NCI-H1436 (cell line): ENCODE measurements at regions not wholly inside any gene's neighbourhood (a gene's known extent, or its start where the extent isn't known, plus 50 kb on each side); places are given as distances from the start of the nearest gene placed in this dataset.

Source experiments
- DNase-seq: peaks from one replicate; lab custom pipeline; 2025; lab: John Stamatoyannopoulos, UW

DNA sequence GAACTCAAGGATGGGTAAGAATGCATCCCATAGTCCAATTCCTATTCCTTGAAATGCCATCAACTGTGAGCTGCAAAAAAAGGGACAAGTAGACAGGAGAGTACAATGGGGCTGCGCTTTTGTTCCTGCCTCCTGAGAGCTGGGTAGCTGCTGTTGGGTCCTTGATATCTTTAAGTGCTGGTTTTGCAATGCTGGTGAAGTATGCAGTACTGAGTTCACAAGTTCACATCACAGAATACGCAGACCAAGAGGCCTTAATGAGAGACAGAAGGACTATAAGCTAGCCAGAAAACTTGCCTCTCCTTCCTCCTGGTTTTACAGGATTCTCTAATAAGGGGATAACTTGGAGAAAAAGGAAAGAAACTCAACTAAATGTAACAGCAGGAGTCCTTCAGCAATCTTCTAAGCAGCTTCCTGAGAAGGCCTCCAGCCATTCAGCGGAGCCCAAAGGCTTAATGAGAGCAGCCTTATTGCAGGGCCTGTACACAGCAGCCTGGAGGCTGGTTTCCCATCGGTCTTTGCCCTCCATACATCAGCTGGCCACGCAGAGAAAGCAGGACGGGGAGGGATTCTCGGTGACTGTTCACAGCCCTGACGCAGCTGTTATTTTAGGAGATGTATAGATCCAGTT is 293.1 kb downstream of the CDCA7 start:
- no peak for DNase-seq

DNA sequence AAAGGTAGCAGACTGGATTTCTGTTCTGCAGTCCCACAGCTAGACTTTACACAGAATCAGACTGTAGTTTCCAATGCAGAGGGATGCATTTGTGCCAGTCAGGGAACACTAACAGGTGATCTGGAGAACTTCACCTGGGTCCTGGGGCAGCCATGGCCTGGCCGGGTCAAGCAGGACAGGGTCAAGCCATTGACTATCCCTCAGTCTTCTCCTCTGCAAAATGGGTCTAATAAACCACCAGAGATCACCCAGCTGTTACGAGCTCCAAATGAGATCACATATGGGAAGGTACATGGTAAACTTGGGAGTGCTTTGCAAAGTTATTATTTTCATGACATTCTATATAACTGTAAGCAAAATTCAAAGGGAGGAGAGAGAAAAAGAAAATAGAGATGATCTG is 294.1 kb downstream of the CDCA7 start:
- no peak for DNase-seq

GRCh38 chr2:173649527-173650219 is 295.0 kb downstream of the CDCA7 start:
- DNase-seq: no peak

GRCh38 chr2:173651891-173652290 is 297.2 kb downstream of the CDCA7 start:
- DNase-seq: no peak

DNA sequence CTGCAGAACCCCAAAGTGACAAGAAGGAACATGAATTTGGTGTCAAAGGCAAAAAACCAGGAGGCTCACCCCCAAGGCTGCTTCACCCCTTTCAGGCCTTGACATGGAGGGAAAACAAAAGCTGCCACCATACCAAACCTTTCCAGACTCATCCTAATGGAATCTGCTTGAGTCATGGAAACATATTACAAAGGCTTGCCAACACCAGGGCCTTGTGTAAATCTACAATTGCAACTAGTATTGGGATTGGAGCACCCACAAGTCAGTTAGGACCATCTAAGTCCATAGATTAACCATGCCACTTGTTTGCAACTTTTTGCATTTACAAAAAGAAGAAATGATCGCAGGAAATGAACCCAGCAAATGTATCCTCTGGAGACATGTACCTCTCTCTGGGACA is 297.6 kb downstream of the CDCA7 start:
- no peak for DNase-seq

GRCh38 chr2:173652767-173653431 is 298.2 kb downstream of the CDCA7 start:
- DNase-seq: no peak

DNA sequence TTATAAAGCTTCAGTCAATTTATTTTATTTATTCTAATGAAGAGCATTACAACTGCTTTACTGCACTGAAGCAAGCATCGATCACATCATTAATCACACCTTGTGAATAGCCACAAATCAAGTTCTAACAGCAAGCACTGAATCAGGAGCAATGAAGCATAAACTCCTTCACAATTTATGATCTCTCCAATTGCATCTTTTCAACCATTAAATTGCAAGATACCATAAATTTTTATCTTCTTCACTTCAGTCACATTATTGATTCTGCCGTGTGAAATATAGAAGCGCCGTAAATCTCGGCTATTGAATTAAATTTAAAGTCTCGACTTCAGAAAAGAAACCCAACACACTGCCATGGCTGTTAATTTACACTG is 298.7 kb downstream of the CDCA7 start:
- DNase-seq: no peak

DNA sequence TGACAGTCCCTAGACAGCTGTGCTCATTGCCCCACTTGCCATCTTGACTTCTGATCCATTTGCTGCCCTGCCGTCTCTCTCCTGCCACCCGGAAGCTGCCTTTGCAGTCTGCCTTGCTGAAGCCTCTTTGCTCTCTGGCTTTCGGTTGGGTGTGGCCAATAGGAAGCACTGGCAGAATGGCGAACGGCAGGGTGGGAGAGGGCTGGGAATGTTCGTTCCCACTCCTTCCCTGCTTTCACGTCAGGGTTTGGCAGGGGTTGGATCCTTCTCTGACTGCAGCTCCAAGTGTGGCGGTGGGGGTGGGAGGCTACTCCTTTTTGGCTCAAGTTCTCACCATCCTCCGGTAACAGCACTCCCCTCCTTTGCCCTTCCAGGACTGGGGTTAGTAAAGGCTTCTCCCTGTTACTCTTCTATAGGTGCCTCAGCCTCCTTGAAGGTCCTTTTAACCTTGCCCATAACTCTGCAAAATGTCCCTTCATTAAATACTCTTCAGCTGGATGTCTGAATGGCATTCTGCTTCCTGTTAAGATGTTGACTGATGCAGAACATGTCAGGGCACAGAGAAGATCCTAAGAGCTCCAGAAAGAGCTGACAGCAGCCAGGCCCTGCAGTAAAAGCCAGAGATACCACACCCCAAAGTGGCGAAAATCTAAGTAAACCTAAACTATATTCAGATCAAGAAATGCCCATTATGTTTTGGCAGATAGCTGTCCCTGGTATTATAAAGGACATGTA is 299.7 kb downstream of the CDCA7 start:
- DNase-seq: no peak

GRCh38 chr2:173654896-173655265 is 300.2 kb downstream of the CDCA7 start:
- DNase-seq: no peak

DNA sequence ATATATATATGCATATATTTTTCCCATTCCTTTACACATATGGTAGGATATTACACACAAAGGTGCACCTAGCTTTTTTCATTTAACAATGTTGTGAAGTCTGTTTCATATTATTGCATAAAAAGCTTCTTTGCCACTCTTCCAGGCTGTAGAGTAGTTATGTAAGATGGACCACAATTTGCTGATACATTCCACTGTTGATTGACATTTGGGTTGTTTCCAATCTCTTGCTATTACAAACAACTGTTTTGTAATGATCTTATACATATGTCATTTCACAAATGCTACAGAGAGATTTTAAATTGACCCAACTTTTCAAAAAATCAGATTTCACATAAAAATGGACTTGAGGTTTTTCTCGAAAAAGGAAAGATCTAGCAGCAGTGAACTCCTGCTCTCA is 301.4 kb downstream of the CDCA7 start:
- no peak for DNase-seq

DNA sequence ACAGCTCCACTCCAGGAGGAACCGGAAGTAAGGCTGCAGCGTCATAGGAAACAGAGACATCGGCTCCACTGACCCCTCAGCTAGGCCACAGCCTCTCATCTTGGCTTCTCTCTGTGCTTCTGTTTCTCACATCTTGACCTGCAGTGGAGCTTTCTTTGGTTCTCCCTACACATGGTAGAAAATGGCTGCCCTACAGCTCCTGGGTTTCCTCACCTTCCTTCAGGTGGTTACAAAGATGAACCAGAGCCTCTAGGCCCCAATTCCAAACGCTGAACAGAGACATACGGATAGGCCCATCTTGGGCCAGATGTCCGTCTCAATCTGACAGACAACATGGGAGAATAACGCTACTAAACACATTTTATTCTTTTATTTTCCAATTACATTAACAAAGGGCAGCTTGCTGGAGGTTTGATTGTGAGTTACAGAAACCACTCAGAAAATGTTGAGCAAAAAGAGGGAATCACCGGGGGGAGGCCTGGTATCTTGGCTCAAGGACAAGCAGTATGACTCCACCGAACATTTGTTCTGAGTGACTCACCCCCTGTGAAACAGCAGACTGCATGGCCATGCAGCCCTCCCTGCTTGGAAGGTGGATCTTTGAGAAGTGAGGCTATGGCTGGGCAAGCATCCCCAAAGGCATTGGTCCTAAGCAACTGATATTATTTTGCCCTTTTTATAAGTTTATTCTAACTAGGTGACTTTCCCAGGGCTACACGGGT is 303.5 kb downstream of the CDCA7 start:
- DNase-seq: no peak

DNA sequence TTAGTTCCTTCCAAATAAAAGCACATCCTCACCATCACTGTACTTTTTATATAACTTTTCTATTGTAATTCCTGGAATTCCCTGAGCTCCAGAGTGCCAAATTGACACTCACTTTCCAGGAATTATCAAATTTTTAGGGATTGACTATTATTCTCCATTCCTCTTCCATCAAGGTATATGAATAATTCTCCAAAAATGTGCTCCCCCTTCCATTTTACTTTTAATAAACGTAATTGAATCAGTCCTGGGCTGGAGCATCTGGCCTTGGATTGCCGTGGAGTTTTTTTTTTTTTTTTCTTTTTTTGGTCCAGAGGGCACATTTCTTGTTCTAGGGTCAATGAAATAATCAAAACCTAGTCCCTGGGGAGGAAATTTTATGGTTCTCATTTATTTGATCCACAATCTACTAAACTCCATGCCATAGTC is 304.3 kb downstream of the CDCA7 start:
- no peak for DNase-seq

DNA sequence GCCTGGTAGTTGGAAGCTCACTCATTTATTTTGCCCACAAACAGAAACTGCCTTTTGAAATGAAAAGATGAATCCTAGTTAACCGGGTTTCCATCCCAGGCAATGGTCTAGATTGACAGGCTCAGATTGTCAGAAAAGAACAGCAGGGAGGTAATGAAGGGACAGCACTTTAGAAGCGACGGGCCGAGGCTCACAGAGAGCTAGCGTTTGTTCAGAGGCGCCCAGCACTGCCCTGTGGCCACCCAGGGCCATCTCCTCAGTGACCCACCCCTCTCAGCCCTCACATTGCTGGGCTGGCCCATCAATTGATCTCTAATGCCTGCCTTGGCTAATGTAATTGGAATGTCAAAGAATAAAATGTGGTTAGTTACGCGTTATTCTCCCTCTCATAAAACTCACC is 304.8 kb downstream of the CDCA7 start:
- no peak for DNase-seq

DNA sequence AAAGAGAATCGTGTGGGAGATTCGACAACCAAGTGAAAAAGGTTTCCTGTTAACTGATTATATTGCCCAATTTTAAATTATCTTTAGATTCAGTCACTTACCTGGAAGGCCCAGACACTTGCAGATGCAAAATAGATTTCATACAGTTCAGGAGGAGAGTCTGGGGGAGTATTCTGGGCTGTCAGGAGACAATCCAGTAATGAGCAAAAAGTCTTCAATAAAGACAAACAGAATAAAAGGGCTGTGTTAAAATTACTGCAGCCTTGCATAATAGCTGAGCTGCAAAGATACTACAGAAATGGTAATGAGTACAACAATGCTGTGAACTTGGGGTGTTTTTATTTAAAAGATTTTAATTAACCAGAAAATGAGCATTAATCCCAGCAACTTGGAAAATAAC is 303.6 kb downstream of the SP3 start:
- no peak for DNase-seq

DNA sequence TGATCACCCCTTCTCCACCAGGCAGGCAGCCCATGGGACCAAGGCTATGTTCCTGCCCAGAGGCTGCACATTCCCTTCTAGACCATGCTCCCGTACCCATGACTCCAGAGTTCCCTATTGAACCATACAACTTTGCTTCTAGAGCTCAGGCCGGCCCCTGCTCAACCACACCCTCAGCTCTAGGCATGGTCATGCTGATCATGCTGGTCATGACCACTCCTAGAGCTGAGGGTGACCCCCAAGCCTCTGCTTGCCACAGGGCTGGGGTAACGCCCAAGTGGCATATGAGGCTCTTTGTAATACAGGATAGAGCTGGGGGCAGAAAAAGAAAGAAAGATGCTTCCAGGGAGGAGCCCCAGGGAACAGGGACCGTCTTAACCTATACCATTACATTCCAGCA is 301.8 kb downstream of the SP3 start:
- no peak for DNase-seq

- DNase-seq: no peak
Observed at GRCh38 chr2:173663835-173664512, 301.2 kb downstream of the SP3 start.

DNA sequence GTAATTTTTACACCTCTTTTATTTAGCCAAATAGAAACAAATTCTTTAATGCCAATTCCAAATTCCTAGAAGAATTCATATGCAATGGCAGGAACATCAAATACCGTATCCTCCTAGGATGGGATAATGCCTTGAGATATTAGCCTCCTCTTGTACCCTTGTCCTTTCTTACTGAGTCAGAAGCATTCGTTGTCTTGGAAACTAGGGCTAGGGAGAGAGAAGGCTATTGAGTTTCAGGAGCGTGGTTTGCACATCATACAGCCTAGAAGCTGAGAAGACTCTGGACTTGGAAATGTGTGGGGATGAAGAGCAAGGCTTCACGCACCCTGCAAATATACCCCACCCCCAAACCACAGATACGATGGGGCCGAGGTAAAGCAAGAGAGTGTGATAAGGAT is 300.7 kb downstream of the SP3 start:
- DNase-seq: no peak

DNA sequence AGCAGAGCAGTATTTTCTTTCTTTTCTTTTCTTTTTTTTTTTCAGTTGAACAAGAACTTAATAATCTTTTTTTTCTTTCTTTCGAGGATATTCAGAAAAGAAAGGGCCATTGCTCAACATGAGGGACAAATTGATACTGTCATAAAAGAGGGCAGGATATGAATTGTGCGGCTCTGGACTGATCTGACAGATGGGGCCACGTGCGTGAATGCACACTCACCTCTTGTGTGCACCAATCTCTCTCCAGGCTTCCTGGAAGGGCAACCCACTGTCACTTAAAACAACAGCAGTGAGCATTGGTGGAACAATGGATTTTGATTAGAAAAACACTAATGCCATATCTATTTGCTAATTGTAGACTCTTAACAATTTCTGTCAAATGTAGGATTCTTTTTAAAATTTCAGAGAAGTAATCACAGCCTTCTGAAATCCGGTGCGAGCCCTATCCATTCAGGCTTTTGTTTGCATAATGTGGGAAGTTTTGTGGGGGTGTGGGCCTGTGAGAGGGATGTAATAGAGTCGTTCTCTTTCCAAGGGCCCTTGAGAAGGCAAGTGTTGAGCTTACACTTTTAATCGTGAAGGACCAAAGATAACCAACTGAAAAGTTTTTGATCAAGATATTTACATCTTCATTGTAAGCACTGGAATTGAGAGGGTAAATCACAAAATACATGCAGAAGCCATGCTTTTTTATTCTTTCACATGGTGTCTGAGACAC is 298.8 kb downstream of the SP3 start:
- DNase-seq: no peak

DNA sequence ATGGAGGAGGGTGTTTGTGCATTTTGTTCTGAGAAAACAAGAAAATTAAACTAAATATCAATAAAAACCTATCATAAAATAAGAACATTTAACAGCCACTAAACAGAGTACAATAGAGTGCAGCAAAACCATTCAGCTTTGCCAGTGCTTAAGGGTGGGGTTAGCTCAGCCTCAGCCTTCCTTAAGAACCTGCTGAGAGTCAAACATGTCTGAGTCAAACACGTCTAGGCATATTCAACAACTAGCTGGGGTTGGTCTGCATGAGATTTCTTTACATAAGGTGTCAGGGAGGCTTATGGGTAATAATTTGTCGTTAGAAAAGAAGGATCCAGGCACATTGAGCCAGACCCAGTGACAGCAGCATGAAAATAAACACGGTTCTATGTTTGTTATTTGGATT is 298.2 kb downstream of the SP3 start:
- no peak for DNase-seq

GRCh38 chr2:173667415-173667814 is 297.8 kb downstream of the SP3 start:
- DNase-seq: no peak

DNA sequence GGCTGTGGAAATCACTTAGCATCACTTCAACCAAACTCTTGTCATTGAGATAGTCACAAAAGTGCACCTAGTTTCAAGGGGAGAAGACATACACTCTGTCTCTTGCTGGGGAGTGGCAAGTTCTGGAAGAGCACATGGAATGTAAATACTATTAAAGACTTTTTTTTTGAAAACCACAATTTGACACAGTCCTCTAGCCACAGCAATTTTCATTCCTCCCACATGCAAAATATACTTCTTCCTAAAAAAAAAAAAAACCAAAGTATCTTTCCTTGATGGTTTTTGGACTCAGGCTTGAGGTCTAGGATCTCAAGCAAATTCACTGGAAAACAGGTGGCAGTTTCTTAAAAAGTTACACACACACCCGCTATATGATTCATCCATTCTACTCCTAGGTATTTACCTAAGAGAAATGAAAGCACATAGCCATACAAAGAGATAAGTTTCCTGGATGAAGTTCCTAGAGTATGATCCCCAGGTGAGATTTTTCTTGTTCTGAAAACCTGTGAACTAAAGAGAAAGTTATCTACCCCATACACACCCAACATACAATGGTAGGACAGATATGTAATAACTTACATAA is 295.8 kb downstream of the SP3 start:
- no peak for DNase-seq
